WTC11 (cell line): ENCODE measurements at regions not wholly inside any gene's neighbourhood (a gene's known extent, or its start where the extent isn't known, plus 50 kb on each side); places are given as distances from the start of the nearest gene placed in this dataset.

ENCODE experiments used
- ATAC-seq: fragments of 200-7000 bp; cut with Tn5 transposase; 2 replicates; pipeline ENCODE4 v1.10.0; 2021; ENCODE audit warnings: mild to moderate bottlenecking, moderate library complexity
- CTCF ChIA-PET: fragments of 300-600 bp; sonication (Branson Sonifier 250); formaldehyde crosslinking; loops from one replicate; lab custom pipeline; 2021; ENCODE audit warnings: antibody characterized with exemption; lab: Charles Lee
- POLR2A ChIA-PET: fragments of 350-600 bp; sonication (Branson Sonifier 250); formaldehyde crosslinking; loops from one replicate; lab custom pipeline; 2021; ENCODE audit warnings: antibody characterized with exemption; lab: Charles Lee
- DNase-seq: peaks from one replicate; pipeline ENCODE4 v3.0.0; 2021; ENCODE audit warnings: low spot score
- H3K27ac Mint-ChIP-seq: 2 replicates; pipeline ENCODE4 v1.8.0; 2021; ENCODE audit warnings: mixed read lengths
- H3K27me3 Mint-ChIP-seq: 2 replicates; pipeline ENCODE4 v1.8.0; 2021; ENCODE audit warnings: low read depth, mild to moderate bottlenecking, moderate library complexity, mixed read lengths
- H3K36me3 Mint-ChIP-seq: 2 replicates; pipeline ENCODE4 v1.8.0; 2021; ENCODE audit warnings: mixed read lengths
- H3K4me1 Mint-ChIP-seq: 2 replicates; pipeline ENCODE4 v1.8.0; 2022; ENCODE audit warnings: mixed read lengths
- H3K4me3 Mint-ChIP-seq: 2 replicates; pipeline ENCODE4 v1.8.0; 2021; ENCODE audit warnings: mild to moderate bottlenecking, moderate library complexity, mixed read lengths
- H3K9me3 Mint-ChIP-seq: 2 replicates; pipeline ENCODE4 v1.8.0; 2021; ENCODE audit warnings: mixed read lengths
- E2F4 ChIP-seq: sonication (generic); formaldehyde crosslinking; IDR thresholded peaks from 2 replicates; pipeline ENCODE4 v1.8.1; 2022; ENCODE audit warnings: low read depth, mild to moderate bottlenecking, moderate library complexity, missing genetic modification reagents, borderline replicate concordance
- ELF4 ChIP-seq: sonication (generic); formaldehyde crosslinking; IDR thresholded peaks from 2 replicates; pipeline ENCODE4 v1.8.1; 2022; ENCODE audit warnings: low read depth, mild to moderate bottlenecking, moderate library complexity, missing genetic modification reagents
- FOXJ3 ChIP-seq: sonication (generic); formaldehyde crosslinking; IDR thresholded peaks from 2 replicates; pipeline ENCODE4 v1.9.0; 2021; ENCODE audit warnings: missing genetic modification reagents, mild to moderate bottlenecking, borderline replicate concordance
- FOXK1 ChIP-seq: sonication (generic); formaldehyde crosslinking; IDR thresholded peaks from 2 replicates; pipeline ENCODE4 v1.8.0; 2022; ENCODE audit warnings: mild to moderate bottlenecking, moderate library complexity, missing genetic modification reagents
- GTF2I ChIP-seq: fragments of 250-450 bp; sonication (Bioruptor Pico); conservative IDR thresholded peaks from 2 replicates; pipeline ENCODE4 v1.4.0; 2021; ENCODE audit warnings: mild to moderate bottlenecking
- JAZF1 ChIP-seq: fragments of 250-450 bp; sonication (Bioruptor Pico); IDR thresholded peaks from 2 replicates; pipeline ENCODE4 v1.9.0; 2021; ENCODE audit warnings: moderate library complexity, mild to moderate bottlenecking, inconsistent platforms
- MXD4 ChIP-seq: fragments of 250-450 bp; sonication (Bioruptor Pico); IDR thresholded peaks from 2 replicates; pipeline ENCODE4 v1.8.0; 2021; ENCODE audit warnings: mild to moderate bottlenecking, moderate library complexity, borderline replicate concordance
- NR3C1 ChIP-seq: sonication (generic); formaldehyde crosslinking; conservative IDR thresholded peaks from 2 replicates; pipeline ENCODE4 v1.8.1; 2023; ENCODE audit warnings: low read depth, mild to moderate bottlenecking, missing genetic modification reagents
- PRRX2 ChIP-seq: fragments of 250-450 bp; sonication (Bioruptor Pico); IDR thresholded peaks from 2 replicates; pipeline ENCODE4 v1.8.0; 2021; ENCODE audit warnings: mild to moderate bottlenecking
- RELA ChIP-seq: sonication (generic); formaldehyde crosslinking; IDR thresholded peaks from 2 replicates; pipeline ENCODE4 v1.8.1; 2022; ENCODE audit warnings: missing genetic modification reagents, mild to moderate bottlenecking, borderline replicate concordance
- STAT6 ChIP-seq: sonication (generic); formaldehyde crosslinking; conservative IDR thresholded peaks from 2 replicates; pipeline ENCODE4 v1.8.1; 2023; ENCODE audit warnings: mild to moderate bottlenecking, low read depth, missing genetic modification reagents, moderate library complexity
- TEAD4 ChIP-seq: sonication (generic); formaldehyde crosslinking; IDR thresholded peaks from 2 replicates; pipeline ENCODE4 v1.8.0; 2022; ENCODE audit warnings: mild to moderate bottlenecking, missing genetic modification reagents
- ZBTB21 ChIP-seq: sonication (generic); formaldehyde crosslinking; IDR thresholded peaks from 2 replicates; pipeline ENCODE4 v1.8.1; 2023; ENCODE audit warnings: mild to moderate bottlenecking, missing genetic modification reagents, borderline replicate concordance
- ZNF138 ChIP-seq: sonication (generic); formaldehyde crosslinking; conservative IDR thresholded peaks from 2 replicates; pipeline ENCODE4 v1.8.1; 2022; ENCODE audit warnings: mild to moderate bottlenecking, moderate library complexity, missing genetic modification reagents
- ZNF219 ChIP-seq: sonication (generic); formaldehyde crosslinking; IDR thresholded peaks from 2 replicates; pipeline ENCODE4 v1.8.0; 2023; ENCODE audit warnings: missing genetic modification reagents, mild to moderate bottlenecking, borderline replicate concordance
- ZNF396 ChIP-seq: fragments of 250-450 bp; sonication (Bioruptor Pico); IDR thresholded peaks from 2 replicates; pipeline ENCODE4 v1.8.0; 2021; ENCODE audit warnings: mild to moderate bottlenecking, moderate library complexity, borderline replicate concordance
- ZNF423 ChIP-seq: fragments of 250-450 bp; sonication (Bioruptor Pico); IDR thresholded peaks from 2 replicates; pipeline ENCODE4 v2.1.2; 2022; ENCODE audit warnings: mild to moderate bottlenecking, moderate library complexity
- ZNF671 ChIP-seq: fragments of 250-450 bp; sonication (Bioruptor Pico); IDR thresholded peaks from 2 replicates; pipeline ENCODE4 v1.8.0; 2021; ENCODE audit warnings: mild to moderate bottlenecking
- ZSCAN18 ChIP-seq: fragments of 250-450 bp; sonication (Bioruptor Pico); IDR thresholded peaks from 2 replicates; pipeline ENCODE4 v2.1.2; 2022; ENCODE audit warnings: mild to moderate bottlenecking, moderate library complexity

- TF ChIP-seq JAZF1 = no peak
- no peak for TF ChIP-seq ZBTB21 (CRISPR knock-in tag)
- TF ChIP-seq GTF2I (CRISPR knock-in tag) = no peak
Observed at GRCh38 chr6:137763886-137764285, 103.2 kb upstream of the TNFAIP3 start (continued).

- ATAC-seq (no peak), DNase-seq (no peak)
- Mint-ChIP-seq H3K27ac (no peak overlapping the region), H3K27me3 (peaks cover 2% of the 10 kb centered on the region; the same call in 1 of the 2 replicates), H3K9me3 (0 out of 2 replicates have a peak, but pooled peaks cover under 1% of the 10 kb centered on the region), H3K36me3 (no peaks in the 10 kb centered on the region), H3K4me3 (no peak overlapping the region), H3K4me1 (peaks cover 2% of the 10 kb centered on the region; the same call in 1 of the 2 replicates)
- POLR2A ChIA-PET = no interaction called here
- CTCF ChIA-PET = no interaction called here
- TF ChIP-seq TEAD4 (CRISPR knock-in tag) = no peak
- no peak for TF ChIP-seq FOXK1
- TF ChIP-seq FOXJ3 = no peak
- TF ChIP-seq ZSCAN18 (CRISPR knock-in tag) = no peak
- TF ChIP-seq ZNF219 (CRISPR knock-in tag) = no peak
- TF ChIP-seq MXD4 (CRISPR knock-in tag) = no peak
- no peak for TF ChIP-seq RELA (CRISPR knock-in tag)
- TF ChIP-seq ZNF396 = no peak
- TF ChIP-seq ZNF138 (CRISPR knock-in tag) = no peak
- no peak for TF ChIP-seq E2F4 (CRISPR knock-in tag)
Observed at GRCh38 chr6:137764464-137764863, 102.6 kb upstream of the TNFAIP3 start.

- POLR2A ChIA-PET = no interaction called here
- Mint-ChIP-seq H3K4me3 (no peak overlapping the region), H3K27ac (no peak overlapping the region), H3K27me3 (peaks cover 2% of the 10 kb centered on the region; the same call in 1 of the 2 replicates), H3K9me3 (peaks cover 6% of the 10 kb centered on the region), H3K36me3 (no peaks in the 10 kb centered on the region), H3K4me1 (peaks cover 2% of the 10 kb centered on the region; the same call in 1 of the 2 replicates)
- CTCF ChIA-PET = no interaction called here
- TF ChIP-seq ZNF423 (CRISPR knock-in tag) (no peak), ELF4 (CRISPR knock-in tag) (no peak), ZBTB21 (CRISPR knock-in tag) (no peak), STAT6 (CRISPR knock-in tag) (no peak), PRRX2 (CRISPR knock-in tag) (no peak), NR3C1 (no peak), ZNF671 (CRISPR knock-in tag) (no peak)
- ATAC-seq = no peak
- DNase-seq = no peak
Observed at GRCh38 chr6:137765059-137765458, 102.0 kb upstream of the TNFAIP3 start.
